Posterior vena cava (tissue), 2 donors: ENCODE measurements at regions not wholly inside any gene's neighbourhood (a gene's known extent, or its start where the extent isn't known, plus 50 kb on each side); places are given as distances from the start of the nearest gene placed in this dataset.

Source experiments
- DNase-seq: peaks from one replicate; pipeline ENCODE4 v3.0.0-alpha.2; 2020; ENCODE audit warnings: low spot score
- intact Hi-C, 2 donors: fragments of 100-400 bp; cut with DNase I; formaldehyde crosslinking; loops; one replicate each; pipeline versions ENCODE4 v1.14.1 to v1.14.2; 2022 to 2023
- donor health status: DM: yes; HTN: yes; CAD: no.
- donor health status: DM: yes; HTN: yes; CAD: no.

DNA sequence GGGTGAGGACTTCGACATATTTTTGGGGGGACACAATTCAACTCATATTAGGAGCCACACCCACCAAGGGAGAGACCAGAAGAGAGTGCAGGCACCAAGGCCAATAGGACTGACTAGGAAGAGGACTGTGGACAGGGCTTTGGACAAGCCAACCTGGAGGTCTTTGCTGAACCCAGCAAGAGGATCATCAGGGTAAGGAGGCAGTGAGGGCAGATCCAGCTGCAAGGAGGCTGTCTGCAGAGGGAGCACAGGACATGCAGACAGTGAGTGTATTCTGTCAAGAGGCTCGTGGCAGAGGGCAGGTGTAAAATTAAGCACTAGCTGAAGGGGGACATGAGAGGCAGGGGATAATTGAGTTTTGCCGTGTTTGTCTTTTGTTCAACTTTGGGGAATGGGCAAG is 83.4 kb upstream of the MGMT start:
- intact Hi-C loops = no loop called here
- no peak for DNase-seq

DNA sequence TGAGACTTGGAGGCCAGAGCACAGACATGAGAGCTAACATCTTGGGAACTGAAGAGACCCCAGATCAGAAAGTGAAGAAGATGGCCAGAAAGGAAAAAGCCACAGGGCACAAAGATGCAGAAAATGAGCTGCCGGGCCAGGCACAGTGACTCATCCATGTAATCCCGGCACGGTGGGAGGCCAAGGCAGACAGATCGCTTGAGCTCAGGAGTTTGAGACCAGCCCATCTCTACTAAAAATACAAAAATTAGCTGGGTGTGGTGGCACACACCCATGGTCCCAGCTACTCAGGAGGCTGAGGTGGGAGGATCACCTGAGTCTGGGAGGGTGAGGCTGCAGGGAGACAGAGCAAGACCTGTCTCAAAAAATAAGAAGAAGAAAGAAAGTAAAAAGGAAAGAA is 81.4 kb upstream of the MGMT start:
- peak; percentile 43 for DNase-seq
- intact Hi-C loops = no loop called here

DNA sequence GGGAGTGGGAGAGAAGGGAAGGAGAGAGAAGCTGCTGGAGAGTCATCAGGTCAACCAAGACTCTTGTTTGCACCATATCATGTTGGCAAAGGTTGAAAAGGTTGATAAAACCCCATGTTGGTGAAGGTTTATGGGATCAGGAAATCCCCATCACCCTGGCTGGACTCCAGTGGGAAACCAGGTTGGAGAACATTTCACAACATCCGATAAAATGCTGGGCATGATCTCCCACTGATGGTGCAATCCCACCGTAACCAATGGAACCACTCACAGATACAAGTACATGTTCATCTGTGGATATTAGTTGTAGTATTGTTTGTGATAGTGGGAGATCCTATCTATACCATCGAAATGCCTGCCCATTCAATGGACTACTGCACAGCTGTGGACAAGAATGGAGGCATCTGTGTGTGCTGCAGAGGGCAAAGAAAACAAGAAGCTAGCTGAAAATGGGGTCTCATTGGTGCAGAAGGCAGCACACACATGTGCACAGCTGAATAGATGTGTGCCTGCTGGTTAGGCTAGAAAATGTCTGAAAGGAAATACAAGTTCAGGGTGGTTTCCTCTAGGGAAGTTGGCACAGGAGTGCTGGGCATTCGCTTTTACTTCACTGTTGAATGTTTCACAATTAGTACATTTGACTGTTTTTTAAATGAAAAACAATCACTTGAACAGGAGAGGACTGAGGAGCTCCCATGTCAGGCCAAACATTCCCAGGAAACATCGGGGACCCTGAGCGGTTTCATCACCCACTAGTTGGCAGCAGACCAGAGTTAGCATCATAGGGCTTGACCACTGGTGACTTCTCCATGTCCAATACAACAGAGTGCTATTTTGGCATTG is 80.4 kb upstream of the MGMT start:
- intact Hi-C loops = no loop called here
- DNase-seq = peak; percentile 23

DNA sequence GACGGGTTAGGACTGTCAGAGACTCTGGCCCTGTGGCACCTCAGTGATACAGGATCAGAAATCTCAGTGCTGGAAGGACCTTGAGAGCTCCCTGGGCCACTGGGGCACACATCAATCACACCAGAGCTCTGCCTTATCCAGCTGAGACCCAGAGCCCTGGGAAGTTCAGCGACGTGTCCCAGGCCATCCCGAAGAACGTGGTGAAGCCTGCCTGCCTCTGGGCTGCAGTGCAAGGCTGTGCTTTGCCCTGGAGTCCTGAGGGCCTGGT is 79.8 kb upstream of the MGMT start:
- peak; percentile 41 for DNase-seq
- intact Hi-C loops = no loop called here

DNA sequence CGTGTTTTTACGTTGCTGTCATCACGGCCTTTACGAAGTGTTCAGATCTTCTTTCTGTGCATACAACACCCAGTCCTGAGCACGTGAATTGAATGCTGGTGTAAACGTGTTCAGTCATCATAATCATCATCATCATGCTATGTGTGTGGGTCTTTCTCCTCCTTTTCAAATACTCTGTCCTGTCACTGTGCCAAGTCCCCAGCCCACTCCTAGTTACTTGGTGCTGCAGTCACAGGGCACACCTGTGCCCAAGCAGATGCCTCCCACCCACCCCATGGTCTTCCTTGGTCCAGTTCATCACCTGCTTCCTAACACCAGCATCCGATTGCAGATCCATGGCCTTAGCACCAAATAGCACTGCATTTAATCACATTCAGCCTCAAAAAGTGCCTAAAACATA is 78.6 kb upstream of the MGMT start:
- intact Hi-C loops = no loop called here
- no peak for DNase-seq

DNA sequence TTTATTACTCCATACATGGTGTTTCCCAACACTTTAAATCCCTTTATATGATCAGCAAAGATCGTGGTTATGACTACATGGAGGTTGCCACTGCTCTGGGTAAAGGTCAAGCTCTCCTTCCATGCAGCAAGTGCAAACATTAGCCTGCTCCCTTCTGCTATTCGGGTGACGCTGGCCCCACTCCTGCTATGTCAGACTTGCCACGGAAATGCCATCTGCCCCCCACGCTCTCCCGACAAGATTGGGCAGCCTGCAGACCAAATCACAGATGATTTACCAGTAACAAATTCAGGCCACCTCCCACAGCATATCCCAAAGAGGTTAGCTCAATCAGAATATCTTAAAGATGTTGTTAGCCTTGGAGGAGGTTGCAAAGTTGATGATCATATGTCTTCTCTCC is 77.8 kb upstream of the MGMT start:
- DNase-seq = no peak
- intact Hi-C loops = no loop called here

DNA sequence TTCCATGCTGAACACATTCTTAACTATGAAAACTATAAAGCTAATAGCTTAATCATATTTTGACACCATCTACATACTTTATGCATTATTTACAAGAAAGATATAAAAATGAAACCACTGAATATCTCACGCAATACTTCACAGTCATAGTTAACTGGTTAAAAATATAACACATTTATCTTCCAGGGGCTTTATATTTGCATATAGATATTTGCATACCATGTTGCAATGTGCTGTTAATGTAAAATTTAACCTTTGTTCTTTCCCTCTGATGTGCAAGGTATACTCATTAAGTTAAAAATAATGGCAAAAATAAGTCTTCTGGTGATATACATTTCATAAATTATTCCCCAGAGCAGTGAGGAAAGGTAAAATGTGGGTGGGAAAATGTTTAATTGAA is 76.9 kb upstream of the MGMT start:
- intact Hi-C loops = no loop called here

DNA sequence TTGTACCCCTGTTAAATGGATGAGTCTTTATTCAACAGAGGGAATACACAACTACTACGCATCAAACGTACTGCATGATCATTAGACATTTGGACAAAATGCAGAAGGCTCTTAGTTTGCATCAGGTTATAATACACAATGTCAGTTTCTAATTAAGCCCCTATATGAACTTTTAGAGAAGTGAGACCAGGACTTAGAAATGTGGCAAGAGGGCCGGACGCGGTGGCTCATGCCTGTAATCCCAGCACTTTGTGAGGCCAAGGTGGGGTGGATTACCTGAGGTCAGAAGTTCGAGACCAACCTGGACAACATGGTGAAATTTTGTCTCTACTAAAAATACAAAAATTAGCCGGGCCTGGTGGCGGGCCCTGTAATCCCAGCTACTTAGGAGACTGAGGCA is 76.3 kb upstream of the MGMT start:
- no peak for DNase-seq

More for the DNA sequence above, 76.9 kb upstream of the MGMT start:
- no peak for DNase-seq

DNA sequence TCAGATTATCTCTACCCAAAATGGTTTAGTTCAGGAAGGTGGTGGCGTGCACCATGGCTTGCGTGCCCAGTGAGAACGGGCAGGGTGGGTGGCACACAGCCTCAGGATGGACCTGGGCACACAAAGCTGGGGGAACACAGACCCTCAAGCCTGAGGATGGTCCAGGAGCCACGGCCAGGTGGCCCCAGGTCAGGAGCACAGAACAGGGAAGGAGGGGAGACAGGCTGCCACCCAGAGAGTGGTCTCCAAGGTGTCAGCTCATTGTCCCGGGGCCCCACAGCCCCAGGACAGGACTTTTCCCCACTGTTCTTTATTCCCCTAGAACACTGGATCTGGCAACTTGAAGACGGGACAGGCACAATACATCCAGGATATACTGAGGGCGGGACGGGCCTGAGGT is 75.6 kb upstream of the MGMT start:
- no peak for DNase-seq
- intact Hi-C loops = no loop called here

More for the DNA sequence above, 76.3 kb upstream of the MGMT start:
- intact Hi-C loops = no loop called here

DNA sequence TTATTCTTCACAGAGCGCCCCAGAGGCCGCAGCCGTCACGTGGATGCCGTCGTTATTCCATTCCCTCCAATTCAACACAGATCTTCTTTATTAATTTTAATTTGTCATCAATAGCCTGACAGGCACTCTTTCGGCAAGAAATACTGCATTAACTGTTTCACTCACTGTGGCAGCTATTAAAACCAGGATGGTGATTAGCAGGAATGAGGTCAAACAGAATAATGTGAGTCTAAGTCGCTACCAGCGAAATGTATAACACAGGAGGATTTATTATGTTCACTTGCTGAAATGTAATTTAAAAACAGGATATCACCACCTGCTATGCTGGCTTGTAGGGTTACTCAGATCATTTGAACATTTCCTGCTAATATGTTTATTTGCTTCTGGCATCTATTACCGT is 74.2 kb upstream of the MGMT start:
- intact Hi-C loops = no loop called here
- DNase-seq = no peak

DNA sequence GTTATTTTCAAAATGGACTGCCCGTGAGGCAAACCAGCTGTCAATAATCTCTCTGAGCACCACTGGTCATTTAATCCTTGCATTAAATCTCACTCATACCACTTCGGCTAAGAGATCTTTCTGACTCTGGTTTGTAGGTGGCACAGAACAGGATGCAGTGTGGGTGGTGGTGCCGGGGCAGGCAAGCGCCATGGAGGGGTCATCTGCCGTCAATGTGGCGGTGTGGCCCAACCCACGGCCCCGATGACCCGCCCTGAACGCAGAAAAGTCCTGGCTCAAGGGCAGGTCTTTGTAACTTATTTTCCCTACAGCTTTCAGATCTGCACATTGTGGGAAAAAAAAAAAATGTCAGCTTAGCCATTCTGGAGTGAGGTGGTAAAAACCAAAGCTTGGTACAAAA is 73.2 kb upstream of the MGMT start:
- intact Hi-C loops = no loop called here
- DNase-seq = no peak

DNA sequence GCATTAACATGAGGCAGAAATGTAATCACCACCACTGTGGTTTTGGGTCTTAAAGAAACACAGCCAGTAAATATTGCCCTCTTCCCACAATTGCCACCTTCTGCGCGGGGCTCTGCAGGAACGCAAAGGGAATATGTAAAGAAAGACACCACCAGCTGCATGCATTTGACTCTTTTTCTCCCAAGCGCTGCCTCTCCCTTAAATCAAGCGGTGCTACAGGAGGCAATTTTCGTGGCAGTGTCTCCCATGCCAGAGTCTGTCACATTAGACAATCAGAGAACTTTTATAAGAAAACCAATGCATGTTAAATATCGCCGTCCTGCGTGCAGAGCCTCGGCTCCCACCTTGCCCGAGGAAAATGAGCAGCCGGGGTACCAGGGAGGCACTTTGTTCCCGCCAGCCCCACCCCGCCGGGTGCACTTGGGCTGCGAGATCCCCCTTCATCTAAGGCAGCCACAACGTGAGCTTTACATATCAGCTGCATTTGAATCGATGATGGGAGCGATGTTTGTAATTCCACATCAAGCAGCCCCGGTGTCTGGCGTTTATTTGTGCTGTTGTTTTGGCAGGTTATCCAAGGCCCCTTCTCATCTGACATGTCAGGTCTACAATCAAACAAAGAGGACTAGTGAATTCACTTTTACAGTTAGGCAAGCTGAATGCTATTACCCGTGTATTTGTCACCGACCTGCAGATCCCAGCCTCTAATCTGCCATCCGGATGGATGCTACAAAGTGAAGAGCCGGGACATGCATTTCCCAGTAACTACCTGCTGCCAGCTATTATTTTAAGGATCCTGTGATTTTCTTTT is 72.3 kb upstream of the MGMT start:
- intact Hi-C loops = no loop called here
- no peak for DNase-seq

DNA sequence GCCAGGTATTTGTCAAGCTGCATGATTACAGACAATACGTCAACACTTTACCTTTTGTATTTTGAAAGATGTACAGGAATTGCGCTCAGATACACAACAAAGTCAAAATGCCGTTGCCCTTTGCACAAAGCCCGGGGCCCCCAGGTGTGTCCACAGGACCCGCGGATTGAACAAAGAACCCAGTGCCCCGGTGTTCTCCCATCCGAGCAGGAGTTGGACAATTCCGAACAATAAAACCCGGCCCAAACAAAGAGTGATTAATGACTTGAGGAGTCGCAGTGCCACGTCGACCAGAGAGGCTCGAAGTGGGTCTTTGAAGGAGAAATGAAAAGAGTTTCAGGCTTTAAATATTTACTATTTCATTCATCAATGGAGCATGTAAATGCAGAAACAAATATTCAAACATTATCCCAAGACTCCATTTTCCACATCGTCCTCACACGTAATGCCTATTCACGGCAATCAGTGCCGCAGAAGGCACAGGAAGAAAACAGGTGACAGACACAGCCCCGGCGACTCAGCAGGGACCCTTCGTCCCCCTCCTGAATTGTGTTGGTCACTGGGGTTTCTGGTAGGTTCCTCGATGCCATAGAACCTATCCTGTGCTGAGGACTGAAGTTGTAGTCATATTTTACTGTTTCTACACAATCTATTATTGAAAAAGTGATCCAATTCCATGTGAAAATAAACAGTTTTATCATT is 70.9 kb upstream of the MGMT start:
- intact Hi-C loops = no loop called here
- no peak for DNase-seq

DNA sequence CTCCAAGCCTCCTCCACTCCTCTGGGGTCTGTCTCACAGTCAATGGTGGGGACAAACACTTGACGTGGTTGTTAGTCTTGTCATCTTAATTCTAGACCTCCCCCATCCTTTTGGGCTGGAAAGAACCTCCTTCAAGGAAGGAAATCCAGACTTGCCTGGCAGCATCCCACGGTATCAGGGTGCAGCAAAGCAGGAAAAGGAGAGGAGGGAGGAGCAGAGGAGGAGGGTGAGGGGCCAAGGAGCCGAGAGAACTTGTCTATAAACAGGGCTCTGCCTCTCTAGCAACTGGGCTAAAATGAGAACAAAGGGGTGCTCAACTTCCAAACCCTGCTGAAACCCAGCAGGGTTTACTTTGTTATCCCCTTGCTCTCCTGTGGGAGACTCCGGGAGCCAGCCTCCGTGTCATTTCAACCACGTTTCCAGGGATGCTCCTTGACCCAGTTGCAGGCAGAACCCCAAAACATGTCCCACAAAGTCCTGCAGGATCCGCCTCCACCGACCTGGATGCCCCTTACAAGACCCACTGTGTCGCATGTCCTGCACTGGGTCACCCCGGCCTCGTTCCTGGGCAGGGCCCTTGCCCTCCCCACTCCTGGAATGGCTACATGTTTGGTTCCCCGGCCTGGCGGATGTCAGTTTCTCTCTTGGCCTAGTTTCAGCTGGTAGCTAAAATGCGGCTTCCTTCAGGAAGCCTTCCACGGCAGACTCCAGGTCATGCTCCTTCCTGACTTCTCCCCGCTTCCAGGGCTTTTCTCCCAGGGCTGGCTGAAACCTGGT is 69.7 kb upstream of the MGMT start:
- DNase-seq = no peak
- intact Hi-C loops = no loop called here

DNA sequence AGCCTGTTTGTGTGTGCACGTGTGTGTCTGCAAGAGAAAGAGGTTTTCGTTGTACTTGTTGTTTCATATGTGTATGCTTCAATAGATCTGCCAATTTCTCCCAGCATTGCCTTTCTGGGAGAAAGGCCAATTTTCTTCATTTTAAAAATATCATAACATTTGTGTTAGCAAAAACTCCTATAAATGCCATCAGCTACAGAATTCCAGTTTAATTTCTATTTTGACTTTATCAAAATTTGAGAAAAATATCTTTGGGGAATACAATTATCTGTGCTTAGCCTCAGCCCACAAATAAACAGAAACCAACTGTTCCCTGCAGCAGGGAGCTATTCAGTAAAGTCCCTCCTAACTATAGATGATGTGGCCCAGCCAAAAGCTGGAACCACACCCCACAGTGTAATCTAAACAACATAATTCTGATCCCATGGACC is 68.3 kb upstream of the MGMT start:
- no peak for DNase-seq
- intact Hi-C loops = no loop called here

DNA sequence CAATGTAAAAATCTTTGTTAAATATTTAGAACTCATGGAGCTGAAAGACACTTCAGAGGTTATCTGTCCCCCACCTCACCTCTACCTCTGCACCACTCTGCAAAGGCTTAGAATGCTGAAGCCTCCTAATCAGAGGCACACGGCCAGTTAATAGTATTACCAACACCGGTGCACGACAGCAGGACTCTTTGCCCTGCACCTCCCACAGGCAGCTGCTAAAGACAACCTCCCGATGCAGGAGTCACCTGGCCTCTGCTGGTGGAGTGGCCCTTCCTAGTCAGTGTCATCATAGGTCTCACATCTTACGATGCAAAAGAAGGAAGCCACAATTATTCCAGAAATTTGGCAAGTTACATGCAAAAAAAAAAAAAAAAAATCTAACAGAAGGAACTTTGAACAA is 66.6 kb upstream of the MGMT start:
- no peak for DNase-seq
- intact Hi-C loops = no loop called here

DNA sequence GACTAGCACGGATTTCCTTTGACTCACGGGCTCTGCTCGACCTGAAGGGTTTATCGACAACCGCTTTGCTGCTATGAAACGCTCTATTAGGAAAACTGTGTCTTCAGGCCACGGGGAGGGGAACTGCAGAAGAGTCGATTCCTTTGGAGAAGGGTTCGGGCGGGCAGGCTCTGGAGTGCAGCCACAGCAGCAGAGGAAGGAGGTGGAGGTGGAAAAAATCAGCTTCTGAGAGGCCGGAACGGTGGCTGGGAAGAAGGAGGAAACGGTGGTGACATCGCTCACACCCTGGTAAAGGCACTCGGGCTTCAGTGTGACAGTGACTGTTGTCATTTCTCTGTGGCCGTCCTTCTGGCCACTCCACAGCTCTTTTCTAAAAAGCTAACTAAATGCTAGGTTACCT is 64.6 kb upstream of the MGMT start:
- intact Hi-C loops = no loop called here
- no peak for DNase-seq

DNA sequence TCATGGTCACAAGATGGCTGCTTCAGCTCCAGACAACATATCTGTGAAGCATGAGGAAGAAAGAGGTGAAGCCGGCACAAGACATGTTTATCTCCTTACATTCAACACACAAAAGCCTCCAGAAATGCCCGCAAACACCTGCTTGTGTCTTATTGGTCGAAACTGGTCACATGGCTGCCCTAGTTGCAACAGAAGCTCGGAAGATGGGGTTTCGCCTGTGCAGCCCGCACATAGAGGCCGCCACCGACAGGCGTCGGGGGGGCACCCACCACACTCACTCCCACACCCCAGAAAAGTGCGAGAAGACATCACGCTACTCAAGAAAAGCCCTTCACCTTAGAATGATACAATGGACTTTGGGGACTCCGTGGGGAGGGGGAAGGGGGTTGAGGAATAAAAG is 63.0 kb upstream of the MGMT start:
- intact Hi-C loops = no loop called here
- no peak for DNase-seq

DNA sequence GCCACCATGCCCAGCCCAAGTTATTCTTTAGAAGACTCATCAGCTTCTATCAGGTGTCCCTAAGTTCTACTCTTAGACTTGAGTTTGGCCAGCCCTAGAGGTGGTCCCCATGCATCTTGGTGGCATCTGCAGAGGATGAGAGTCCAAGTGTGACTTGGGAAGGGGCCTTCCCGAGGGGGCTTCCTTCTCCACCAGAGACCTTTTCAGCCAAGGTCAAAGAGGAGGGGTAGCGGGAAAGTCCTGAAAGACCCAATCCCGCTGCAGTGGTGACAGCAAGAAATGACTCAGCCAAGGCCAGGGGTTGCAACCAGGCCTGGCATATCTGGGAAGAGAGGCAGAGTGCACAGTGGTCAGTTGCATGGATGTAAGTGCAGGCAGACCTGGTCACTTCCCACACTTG is 61.7 kb upstream of the MGMT start:
- intact Hi-C loops = no loop called here
- no peak for DNase-seq
